ENCODE measurements at regions not wholly inside any gene's neighbourhood (a gene's known extent, or its start where the extent isn't known, plus 50 kb on each side); places are given as distances from the start of the nearest gene placed in this dataset.

GRCh38 chr21:43363506-43364260 is 63.2 kb downstream of the SIK1 start:
- H2AK5ac ChIP-seq (ENCODE audit: low read depth, low read length): no peak overlapping the region
- WGBS, 2 experiments (ENCODE audit: extremely low coverage in 1 of 2, insufficient coverage in 1 of 2, insufficient read length in 1 of 2, insufficient replicate concordance in 2 of 2, low coverage in 1 of 2, low lambda C conversion rate in 2 of 2, missing lambda C conversion rate in 1 of 2): 94% methylated on average over 22 of the region's 24 CpGs; no CpG with 5 or more reads in 1 of the 2 experiments
- TF ChIP-seq JUN (IDR thresholded peaks at IDR 0.05; ENCODE audit: low read depth, low read length): no peak
- no peak for TF ChIP-seq MAFK (IDR thresholded peaks at IDR 0.05; ENCODE audit: low read depth, low read length)
- no peak for TF ChIP-seq GABPA (IDR thresholded peaks at IDR 0.05; ENCODE audit: borderline replicate concordance, insufficient read depth, low read length)
- TF ChIP-seq SP4 (IDR thresholded peaks at IDR 0.05; ENCODE audit: low read length): no peak
- H4K20me1 ChIP-seq (replicated peaks in 1 of 2; ENCODE audit: control insufficient read depth in 1 of 2, insufficient read depth in 2 of 2, low read length in 2 of 2): peaks cover 0 to 2% of the 10 kb centered on the region in 2 experiments
- no peak overlapping the region for H3K4me2 ChIP-seq (ENCODE audit: insufficient read depth in 1 of 2, low read depth in 2 of 2, low read length in 2 of 2)
- DNase-seq (ENCODE audit: low read depth in 1 of 2, low spot score in 2 of 2) (no peak), FAIRE-seq (no peak)
- H3K79me1 ChIP-seq (ENCODE audit: low read depth, low read length): no peaks in the 10 kb centered on the region
- CTCF ChIA-PET (ENCODE audit: partially characterized antibody): interaction anchor here (1.5 to 1.7 kb wide), 2 partner anchors 62 to 171 kb away, joined by 3 read pairs; no protein-coding TSS in a partner anchor
- no peak overlapping the region for H3K23ac ChIP-seq (ENCODE audit: insufficient read length)
- no peak overlapping the region for H4K91ac ChIP-seq (replicated peaks; ENCODE audit: insufficient read length, low read length)
- no peaks in the 10 kb centered on the region for H3K9me3 ChIP-seq (ENCODE audit: insufficient read depth in 2 of 2, low read depth in 1 of 2, low read length in 1 of 2)
- no peak overlapping the region for H2AFZ ChIP-seq (ENCODE audit: low read length)
- H3K4me3 ChIP-seq (ENCODE audit: extremely low read depth in 1 of 4, insufficient read depth in 2 of 4, low read depth in 3 of 4, low read length in 4 of 4): no peak overlapping the region
- peaks cover 0 to 7% (median 4%) of the 10 kb centered on the region in 4 experiments; a peak in 3 of 7 replicates for H3K4me1 ChIP-seq (replicated peaks in 1 of 4; ENCODE audit: control insufficient read depth in 3 of 4, insufficient read depth in 4 of 4, low read length in 3 of 4)
- H3K14ac ChIP-seq (ENCODE audit: insufficient read length): no peak overlapping the region
- no peak overlapping the region for H3K9ac ChIP-seq (replicated peaks in 1 of 4; ENCODE audit: extremely low read depth in 1 of 4, low read depth in 3 of 4, low read length in 3 of 4)
- H3K79me2 ChIP-seq (ENCODE audit: control insufficient read depth in 1 of 2, insufficient read depth in 2 of 2, low read length in 2 of 2): no peaks in the 10 kb centered on the region
- H3K4ac ChIP-seq (replicated peaks; ENCODE audit: insufficient read length, low read depth, low read length): no peak overlapping the region
- no peak overlapping the region for H3K27ac ChIP-seq (ENCODE audit: low read depth, low read length)
- POLR2A ChIA-PET (ENCODE audit: partially characterized antibody): no interaction called here
- no peak overlapping the region for H4K5ac ChIP-seq (ENCODE audit: insufficient read length, low read depth, low read length)
- H2BK20ac ChIP-seq (ENCODE audit: low read length): no peak overlapping the region
- H3K36me3 ChIP-seq (ENCODE audit: control insufficient read depth in 2 of 4, insufficient read depth in 4 of 4, low read length in 3 of 4): no peaks in the 10 kb centered on the region
- H2BK120ac ChIP-seq (replicated peaks; ENCODE audit: low read depth, low read length): no peak overlapping the region
- no peak overlapping the region for H2BK15ac ChIP-seq (ENCODE audit: low read length)
- H3K18ac ChIP-seq (ENCODE audit: extremely low read depth, low read length): no peak overlapping the region; the same call in 1 of the 2 replicates
- no peak overlapping the region; the same call in 1 of the 2 replicates for H4K8ac ChIP-seq (ENCODE audit: extremely low read depth, insufficient read depth, low read length)
- no peak overlapping the region for H3K56ac ChIP-seq (replicated peaks; ENCODE audit: insufficient read length, low read depth, low read length)
- H2BK5ac ChIP-seq (ENCODE audit: low read depth, low read length): no peak overlapping the region
- H2BK12ac ChIP-seq (ENCODE audit: low read depth, low read length): no peak overlapping the region
- H3K27me3 ChIP-seq (replicated peaks in 1 of 4; ENCODE audit: control insufficient read depth in 3 of 4, extremely low read depth in 1 of 4, insufficient read depth in 3 of 4, low read length in 3 of 4): no peaks in the 10 kb centered on the region; a peak in 1 of 7 replicates
- peaks cover 1% of the 10 kb centered on the region; the same call in 1 of the 2 replicates for H3K23me2 ChIP-seq (ENCODE audit: low read depth, low read length)

Data from H1 (cell line).